ENCODE measurements at regions not wholly inside any gene's neighbourhood (a gene's known extent, or its start where the extent isn't known, plus 50 kb on each side); places are given as distances from the start of the nearest gene placed in this dataset.

- TF ChIP-seq POLR2A (IDR thresholded peaks at IDR 0.05), result no peak
- TF ChIP-seq, protein P1, sequence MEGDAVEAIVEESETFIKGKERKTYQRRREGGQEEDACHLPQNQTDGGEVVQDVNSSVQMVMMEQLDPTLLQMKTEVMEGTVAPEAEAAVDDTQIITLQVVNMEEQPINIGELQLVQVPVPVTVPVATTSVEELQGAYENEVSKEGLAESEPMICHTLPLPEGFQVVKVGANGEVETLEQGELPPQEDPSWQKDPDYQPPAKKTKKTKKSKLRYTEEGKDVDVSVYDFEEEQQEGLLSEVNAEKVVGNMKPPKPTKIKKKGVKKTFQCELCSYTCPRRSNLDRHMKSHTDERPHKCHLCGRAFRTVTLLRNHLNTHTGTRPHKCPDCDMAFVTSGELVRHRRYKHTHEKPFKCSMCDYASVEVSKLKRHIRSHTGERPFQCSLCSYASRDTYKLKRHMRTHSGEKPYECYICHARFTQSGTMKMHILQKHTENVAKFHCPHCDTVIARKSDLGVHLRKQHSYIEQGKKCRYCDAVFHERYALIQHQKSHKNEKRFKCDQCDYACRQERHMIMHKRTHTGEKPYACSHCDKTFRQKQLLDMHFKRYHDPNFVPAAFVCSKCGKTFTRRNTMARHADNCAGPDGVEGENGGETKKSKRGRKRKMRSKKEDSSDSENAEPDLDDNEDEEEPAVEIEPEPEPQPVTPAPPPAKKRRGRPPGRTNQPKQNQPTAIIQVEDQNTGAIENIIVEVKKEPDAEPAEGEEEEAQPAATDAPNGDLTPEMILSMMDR (IDR thresholded peaks at IDR 0.05), result no peak
Observed at GRCh38 chr1:18560692-18561091, 70.0 kb upstream of the PAX7 start.

Measured in vagina (tissue), 2 donors.